PFSK-1 (cell line): ENCODE measurements at regions not wholly inside any gene's neighbourhood (a gene's known extent, or its start where the extent isn't known, plus 50 kb on each side); places are given as distances from the start of the nearest gene placed in this dataset.

ENCODE experiments used
- FOXP2 ChIP-seq: optimal IDR thresholded peaks from 2 replicates; pipeline ENCODE3; 2011; ENCODE audit warnings: borderline replicate concordance, control low read depth, inconsistent platforms; ENCODE audit not compliant: insufficient read depth; ENCODE audit errors: extremely low read length, extremely low read depth
- POLR2AphosphoS5 ChIP-seq: IDR thresholded peaks from 2 replicates; pipeline ENCODE4 v1.6.1; 2012; ENCODE audit warnings: low read depth, mild to moderate bottlenecking, control low read depth, low read length, moderate library complexity
- REST ChIP-seq, 2 experiments: IDR thresholded peaks; 2 replicates each; pipeline versions ENCODE4 v1.6.1 to v1.8.0; 2011 to 2012; ENCODE audit warnings: low read depth in 2 of 2, low read length in 2 of 2, control low read depth in 1 of 2, inconsistent platforms in 1 of 2, mild to moderate bottlenecking in 1 of 2, moderate library complexity in 1 of 2; ENCODE audit not compliant: insufficient read depth in 1 of 2
- SIN3A ChIP-seq: IDR thresholded peaks from 2 replicates; pipeline ENCODE4 v1.6.1; 2012; ENCODE audit warnings: mild to moderate bottlenecking, low read length, moderate library complexity, borderline replicate concordance; ENCODE audit not compliant: insufficient read depth
- TAF1 ChIP-seq: IDR thresholded peaks from 2 replicates; pipeline ENCODE4 v1.6.1; 2012; ENCODE audit warnings: low read length, control low read depth, borderline replicate concordance; ENCODE audit not compliant: insufficient read depth

- TF ChIP-seq POLR2AphosphoS5, result no peak
- no peak for TF ChIP-seq REST (IDR thresholded peaks at IDR 0.05; ENCODE audit: insufficient read depth in 1 of 2, low read depth in 2 of 2, low read length in 2 of 2)
- no peak for TF ChIP-seq SIN3A
Measured at GRCh38 chr16:65767125-65767524, 599.4 kb upstream of the CDH5 start.

GRCh38 chr16:65763640-65764305 is 602.7 kb upstream of the CDH5 start:
- TF ChIP-seq SIN3A (no peak), POLR2AphosphoS5 (no peak), REST (IDR thresholded peaks at IDR 0.05; ENCODE audit: insufficient read depth in 1 of 2, low read depth in 2 of 2, low read length in 2 of 2) (no peak), FOXP2 (no peak), TAF1 (no peak)

GRCh38 chr16:65760874-65761273 is 605.6 kb upstream of the CDH5 start:
- TF ChIP-seq SIN3A (no peak), TAF1 (no peak), POLR2AphosphoS5 (no peak), FOXP2 (no peak), REST (IDR thresholded peaks at IDR 0.05; ENCODE audit: insufficient read depth in 1 of 2, low read depth in 2 of 2, low read length in 2 of 2) (no peak)

GRCh38 chr16:65758620-65759019 is 607.9 kb upstream of the CDH5 start:
- no peak for TF ChIP-seq TAF1
- TF ChIP-seq FOXP2, result no peak

- TF ChIP-seq SIN3A (no peak), FOXP2 (no peak), POLR2AphosphoS5 (no peak), TAF1 (no peak), REST (IDR thresholded peaks at IDR 0.05; ENCODE audit: insufficient read depth in 1 of 2, low read depth in 2 of 2, low read length in 2 of 2) (no peak)
Measured at GRCh38 chr16:65757064-65757463, 609.4 kb upstream of the CDH5 start.
